ENCODE measurements at regions not wholly inside any gene's neighbourhood (a gene's known extent, or its start where the extent isn't known, plus 50 kb on each side); places are given as distances from the start of the nearest gene placed in this dataset.

DNA sequence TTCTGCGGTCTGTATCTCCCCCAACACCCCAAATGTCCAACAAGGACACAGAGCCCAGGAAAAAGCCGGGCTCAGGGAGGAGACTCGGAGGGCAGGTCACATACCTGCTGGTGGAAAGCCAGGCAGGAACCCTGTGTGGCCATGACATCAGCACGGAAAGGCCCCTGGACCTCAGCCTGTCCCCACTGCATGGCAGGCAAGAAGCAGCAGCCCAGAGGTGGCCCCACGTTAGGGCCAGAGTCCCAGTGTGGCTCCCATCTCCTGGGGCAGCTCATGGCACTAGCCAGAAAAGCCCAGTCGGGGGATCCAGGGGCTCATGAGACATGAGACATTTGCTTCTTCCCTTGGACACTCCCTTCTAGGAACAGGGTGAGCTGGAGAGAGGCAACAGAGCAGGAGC is 258.7 kb downstream of the DLL1 start:
- H3K27ac ChIP-seq (ENCODE audit: insufficient read depth, low read length, poor library complexity, severe bottlenecking): no peak overlapping the region
- no peak overlapping the region for H3K4me3 ChIP-seq (ENCODE audit: insufficient read depth, low read depth, low read length, poor library complexity, severe bottlenecking)
- no peaks in the 10 kb centered on the region for H3K4me1 ChIP-seq (ENCODE audit: control insufficient read depth, insufficient read depth, low read length, poor library complexity, severe bottlenecking)
- H3K9me3 ChIP-seq (ENCODE audit: control insufficient read depth, low read length): no peaks in the 10 kb centered on the region
- no peaks in the 10 kb centered on the region for H3K36me3 ChIP-seq (ENCODE audit: control insufficient read depth, insufficient read depth, low read length)
- DNase-seq: no peak
- no peaks in the 10 kb centered on the region for H3K27me3 ChIP-seq (replicated peaks; ENCODE audit: control insufficient read depth, insufficient read depth, low read length, poor library complexity, severe bottlenecking)

DNA sequence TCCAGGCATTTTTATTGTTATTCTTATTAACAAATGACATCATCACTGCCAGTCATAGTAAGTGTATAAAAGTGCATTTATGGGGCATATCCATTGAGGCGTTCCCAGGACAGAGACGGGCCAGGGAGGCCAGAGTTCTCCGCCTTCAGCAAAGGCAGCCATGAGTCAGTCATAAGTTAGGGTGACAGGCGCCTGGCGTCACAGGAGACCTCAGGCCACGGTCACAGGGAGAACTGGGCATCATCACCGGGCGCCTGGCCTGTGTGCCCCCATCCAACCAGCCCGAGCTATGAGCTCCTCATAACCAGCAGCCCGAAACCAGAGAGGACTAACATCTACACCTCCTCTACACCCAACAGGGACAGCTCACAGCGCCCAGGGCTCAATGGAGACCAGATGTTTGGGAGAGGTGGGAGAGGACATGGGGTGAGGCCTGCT is 259.2 kb downstream of the DLL1 start:
- H3K27ac ChIP-seq (ENCODE audit: insufficient read depth, low read length, poor library complexity, severe bottlenecking): no peak overlapping the region
- no peaks in the 10 kb centered on the region for H3K9me3 ChIP-seq (ENCODE audit: control insufficient read depth, low read length)
- no peaks in the 10 kb centered on the region for H3K36me3 ChIP-seq (ENCODE audit: control insufficient read depth, insufficient read depth, low read length)
- H3K4me1 ChIP-seq (ENCODE audit: control insufficient read depth, insufficient read depth, low read length, poor library complexity, severe bottlenecking): no peaks in the 10 kb centered on the region
- no peak overlapping the region for H3K4me3 ChIP-seq (ENCODE audit: insufficient read depth, low read depth, low read length, poor library complexity, severe bottlenecking)
- no peaks in the 10 kb centered on the region for H3K27me3 ChIP-seq (replicated peaks; ENCODE audit: control insufficient read depth, insufficient read depth, low read length, poor library complexity, severe bottlenecking)
- no peak for DNase-seq

DNA sequence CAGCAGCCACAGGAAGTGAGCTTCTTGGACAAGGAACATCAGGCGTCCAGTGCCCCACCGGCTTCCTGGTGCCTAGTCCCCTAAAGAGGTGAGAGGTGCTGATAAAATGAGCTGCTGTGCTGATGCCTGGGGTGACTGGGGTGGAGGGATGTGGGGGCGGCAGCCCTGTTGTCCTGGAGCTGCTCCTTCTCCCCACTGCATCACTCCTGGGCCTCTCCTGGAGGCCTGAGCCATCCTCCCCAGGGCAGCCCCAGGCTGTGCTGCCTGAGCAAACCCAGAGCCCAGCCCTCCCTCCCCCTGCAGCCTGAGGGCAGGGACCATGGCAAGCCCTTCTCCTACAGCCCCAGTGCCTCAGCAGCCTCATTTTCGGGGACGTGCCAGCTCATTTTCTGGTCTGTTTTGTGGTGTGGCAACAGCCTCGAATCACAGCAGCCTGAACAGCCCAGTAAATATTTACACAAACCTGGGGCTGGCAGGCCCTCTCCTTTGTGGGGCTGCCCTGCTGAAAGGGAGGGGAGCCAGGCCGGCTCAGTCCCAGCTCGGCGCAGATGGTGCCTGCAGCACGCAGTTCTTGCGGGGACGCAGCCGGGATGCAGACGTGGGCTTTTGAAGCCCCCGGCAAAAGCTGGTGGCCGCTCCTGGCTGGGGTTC is 259.9 kb downstream of the DLL1 start:
- no peaks in the 10 kb centered on the region for H3K27me3 ChIP-seq (replicated peaks; ENCODE audit: control insufficient read depth, insufficient read depth, low read length, poor library complexity, severe bottlenecking)
- no peak overlapping the region for H3K4me3 ChIP-seq (ENCODE audit: insufficient read depth, low read depth, low read length, poor library complexity, severe bottlenecking)
- H3K36me3 ChIP-seq (ENCODE audit: control insufficient read depth, insufficient read depth, low read length): no peaks in the 10 kb centered on the region
- H3K9me3 ChIP-seq (ENCODE audit: control insufficient read depth, low read length): no peaks in the 10 kb centered on the region
- no peak for DNase-seq
- no peak overlapping the region for H3K27ac ChIP-seq (ENCODE audit: insufficient read depth, low read length, poor library complexity, severe bottlenecking)
- H3K4me1 ChIP-seq (ENCODE audit: control insufficient read depth, insufficient read depth, low read length, poor library complexity, severe bottlenecking): no peaks in the 10 kb centered on the region

DNA sequence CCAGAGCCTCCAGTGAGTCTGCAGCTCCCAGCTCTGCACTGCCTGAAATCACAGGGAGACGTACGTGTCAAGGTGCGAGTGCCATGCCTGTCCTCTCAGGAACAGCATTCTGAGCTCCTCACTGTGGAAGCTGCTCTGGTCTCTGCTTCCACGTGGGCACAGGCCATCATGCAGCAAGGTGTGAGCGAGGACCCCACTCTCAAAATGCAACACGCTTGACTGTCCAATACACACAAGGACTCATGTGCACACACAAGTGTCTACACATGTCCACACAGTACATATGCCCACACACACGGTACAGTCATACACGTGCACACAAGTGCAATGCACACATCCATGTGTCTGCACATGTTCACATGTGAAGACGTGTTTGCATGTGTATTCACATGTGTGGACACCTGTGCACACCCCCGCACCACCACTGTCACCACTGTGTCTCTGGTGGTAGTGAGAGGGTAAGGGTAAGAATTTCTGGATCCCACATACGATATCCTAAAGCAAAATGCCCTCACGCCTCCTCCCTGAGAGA is 260.5 kb downstream of the DLL1 start:
- Histone ChIP-seq H3K4me1 (ENCODE audit: control insufficient read depth, insufficient read depth, low read length, poor library complexity, severe bottlenecking) (no peaks in the 10 kb centered on the region), H3K4me3 (ENCODE audit: insufficient read depth, low read depth, low read length, poor library complexity, severe bottlenecking) (no peak overlapping the region), H3K27ac (ENCODE audit: insufficient read depth, low read length, poor library complexity, severe bottlenecking) (no peak overlapping the region), H3K36me3 (ENCODE audit: control insufficient read depth, insufficient read depth, low read length) (no peaks in the 10 kb centered on the region), H3K27me3 (replicated peaks; ENCODE audit: control insufficient read depth, insufficient read depth, low read length, poor library complexity, severe bottlenecking) (no peaks in the 10 kb centered on the region), H3K9me3 (ENCODE audit: control insufficient read depth, low read length) (no peaks in the 10 kb centered on the region)
- no peak for DNase-seq

DNA sequence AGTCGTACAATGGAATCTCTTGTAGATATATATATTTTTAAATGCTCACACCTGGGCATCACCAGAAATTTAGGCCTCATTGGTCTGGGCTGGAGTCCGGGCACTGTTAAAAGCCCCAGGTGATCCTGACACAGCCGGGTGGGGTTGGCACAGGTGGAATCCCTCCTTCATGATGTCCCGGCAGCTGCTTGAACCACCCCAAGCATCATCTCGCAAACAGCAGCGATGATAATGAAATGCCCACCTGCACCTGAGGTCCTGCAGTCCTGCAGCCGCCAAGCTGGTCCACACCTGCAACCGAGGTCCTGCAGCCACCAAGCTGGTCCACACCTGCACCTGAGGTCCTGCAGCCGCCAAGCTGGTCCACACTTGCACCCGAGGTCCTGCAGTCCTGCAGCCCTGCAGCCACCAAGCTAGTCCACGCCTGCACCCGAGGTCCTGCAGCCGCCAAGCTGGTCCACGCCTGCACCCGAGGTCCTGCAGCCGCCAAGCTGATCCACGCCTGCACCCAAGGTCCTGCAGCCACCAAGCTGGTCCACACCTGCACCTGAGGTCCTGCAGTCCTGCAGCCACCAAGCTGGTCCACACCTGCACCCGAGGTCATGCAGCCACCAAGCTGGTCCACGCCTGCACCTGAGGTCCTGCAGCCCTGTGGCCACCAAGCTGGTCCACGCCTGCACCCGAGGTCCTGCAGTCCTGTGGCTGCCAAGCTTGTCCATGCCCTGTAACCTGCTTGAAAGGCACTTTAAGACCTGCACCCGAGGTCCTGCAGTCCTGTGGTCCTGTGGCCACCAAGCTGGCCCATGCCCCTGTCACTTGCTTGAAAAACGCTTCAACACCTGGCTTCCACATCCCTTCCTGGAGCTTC is 261.2 kb downstream of the DLL1 start:
- H3K36me3 ChIP-seq (ENCODE audit: control insufficient read depth, insufficient read depth, low read length): no peaks in the 10 kb centered on the region
- H3K4me3 ChIP-seq (ENCODE audit: insufficient read depth, low read depth, low read length, poor library complexity, severe bottlenecking): no peak overlapping the region
- H3K27me3 ChIP-seq (replicated peaks; ENCODE audit: control insufficient read depth, insufficient read depth, low read length, poor library complexity, severe bottlenecking): no peaks in the 10 kb centered on the region
- no peaks in the 10 kb centered on the region for H3K9me3 ChIP-seq (ENCODE audit: control insufficient read depth, low read length)
- no peak for DNase-seq
- no peaks in the 10 kb centered on the region for H3K4me1 ChIP-seq (ENCODE audit: control insufficient read depth, insufficient read depth, low read length, poor library complexity, severe bottlenecking)
- no peak overlapping the region for H3K27ac ChIP-seq (ENCODE audit: insufficient read depth, low read length, poor library complexity, severe bottlenecking)

DNA sequence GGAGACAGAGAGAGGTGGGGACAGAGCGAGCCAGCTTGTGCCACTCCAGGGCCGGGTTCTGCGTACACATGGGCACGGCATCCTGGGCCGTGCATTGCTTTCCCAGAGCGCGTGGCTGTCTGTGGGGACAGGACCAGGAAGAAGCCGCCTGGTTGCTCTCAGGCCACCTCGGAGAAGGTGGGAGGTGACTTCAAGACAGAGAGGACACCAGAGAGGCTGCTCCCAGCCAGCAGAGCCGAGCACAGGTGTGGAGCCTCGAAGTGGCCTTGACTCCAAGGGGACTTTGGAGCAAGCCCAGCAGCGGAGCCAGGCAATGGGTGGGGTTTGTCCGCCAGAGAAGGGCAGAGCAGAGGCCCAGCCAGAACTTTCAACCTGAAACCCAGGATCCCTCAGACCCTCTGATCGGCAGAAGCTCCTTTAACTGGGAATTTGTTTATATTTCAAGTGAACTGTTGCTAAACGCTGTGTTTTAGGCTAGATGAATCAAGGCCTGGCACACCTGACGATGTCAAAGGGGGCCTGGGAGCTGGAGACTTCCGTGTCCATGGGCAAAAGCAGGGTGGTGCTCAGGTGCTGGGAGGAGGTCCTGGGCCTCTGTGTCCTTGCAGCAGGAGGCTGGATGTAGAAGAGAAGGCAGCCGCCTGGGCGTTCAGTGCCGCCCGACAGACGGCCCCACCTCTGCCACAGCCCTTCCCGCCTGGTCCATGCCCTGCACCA is 262.1 kb downstream of the DLL1 start:
- no peaks in the 10 kb centered on the region for H3K9me3 ChIP-seq (ENCODE audit: control insufficient read depth, low read length)
- no peak overlapping the region for H3K27ac ChIP-seq (ENCODE audit: insufficient read depth, low read length, poor library complexity, severe bottlenecking)
- no peak overlapping the region for H3K4me3 ChIP-seq (ENCODE audit: insufficient read depth, low read depth, low read length, poor library complexity, severe bottlenecking)
- no peaks in the 10 kb centered on the region for H3K27me3 ChIP-seq (replicated peaks; ENCODE audit: control insufficient read depth, insufficient read depth, low read length, poor library complexity, severe bottlenecking)
- no peak for DNase-seq
- no peaks in the 10 kb centered on the region for H3K36me3 ChIP-seq (ENCODE audit: control insufficient read depth, insufficient read depth, low read length)
- no peaks in the 10 kb centered on the region for H3K4me1 ChIP-seq (ENCODE audit: control insufficient read depth, insufficient read depth, low read length, poor library complexity, severe bottlenecking)

DNA sequence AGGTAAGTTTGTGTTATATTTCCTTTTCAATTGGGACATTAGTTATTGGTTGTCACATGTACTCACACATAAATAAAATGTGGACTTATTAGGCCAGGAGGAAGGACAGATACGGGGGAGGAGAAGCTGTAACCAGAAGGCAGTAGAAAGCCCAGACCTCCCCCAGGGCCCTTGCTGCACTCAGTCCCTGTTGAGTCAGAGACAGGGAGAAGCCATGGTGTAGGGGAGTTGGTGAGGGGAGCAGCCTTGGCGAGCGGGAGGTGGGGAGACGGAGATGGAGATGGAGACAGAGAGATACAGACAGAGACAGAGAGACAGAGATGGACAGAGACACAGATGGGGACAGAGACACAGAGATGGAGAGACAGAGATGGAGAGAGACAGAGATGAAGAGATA is 263.2 kb downstream of the DLL1 start:
- no peaks in the 10 kb centered on the region for H3K4me1 ChIP-seq (ENCODE audit: control insufficient read depth, insufficient read depth, low read length, poor library complexity, severe bottlenecking)
- H3K27ac ChIP-seq (ENCODE audit: insufficient read depth, low read length, poor library complexity, severe bottlenecking): no peak overlapping the region
- H3K9me3 ChIP-seq (ENCODE audit: control insufficient read depth, low read length): no peaks in the 10 kb centered on the region
- H3K36me3 ChIP-seq (ENCODE audit: control insufficient read depth, insufficient read depth, low read length): no peaks in the 10 kb centered on the region
- H3K27me3 ChIP-seq (replicated peaks; ENCODE audit: control insufficient read depth, insufficient read depth, low read length, poor library complexity, severe bottlenecking): no peaks in the 10 kb centered on the region
- DNase-seq: no peak
- H3K4me3 ChIP-seq (ENCODE audit: insufficient read depth, low read depth, low read length, poor library complexity, severe bottlenecking): no peak overlapping the region

DNA sequence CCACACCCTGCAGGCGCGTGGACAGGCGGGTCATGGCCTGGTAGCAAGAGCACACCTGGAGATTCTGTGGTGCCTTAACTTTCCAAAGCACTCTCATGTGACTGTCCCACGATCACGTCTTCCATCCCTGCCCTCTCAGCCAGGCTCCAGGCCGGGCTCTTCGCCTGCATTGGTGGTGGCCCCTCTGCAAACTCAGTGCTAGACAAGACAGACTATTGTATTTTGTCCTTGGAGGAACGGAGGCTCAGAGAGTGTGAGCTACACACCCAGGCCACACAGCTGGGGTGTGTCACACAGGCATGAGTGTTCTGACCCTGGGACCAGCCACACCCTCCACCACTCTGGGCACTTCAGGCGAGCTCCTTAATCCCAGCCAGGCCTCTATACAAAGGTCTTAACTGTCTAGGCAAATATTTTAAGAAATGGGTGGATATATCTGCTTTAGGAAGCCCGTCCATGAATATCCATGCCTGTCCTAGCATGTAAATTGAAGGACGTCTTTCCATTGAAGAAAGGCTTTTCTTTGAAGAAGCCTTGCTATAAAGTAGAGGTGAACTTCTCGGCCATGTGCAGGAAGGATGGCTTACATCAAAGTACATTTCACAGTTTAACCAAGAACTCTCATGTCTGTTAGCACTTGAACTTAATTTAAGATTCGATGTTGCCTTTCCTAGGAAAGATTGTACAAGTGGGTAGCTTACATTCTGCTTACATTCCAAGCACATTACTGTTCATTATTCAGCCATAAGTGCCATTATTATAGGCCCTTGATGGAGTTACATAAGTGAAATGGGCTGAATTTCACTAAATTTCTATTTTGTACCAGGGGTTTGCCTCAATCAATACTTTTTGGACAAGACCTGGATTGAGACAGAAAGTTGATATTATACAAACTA is 263.9 kb downstream of the DLL1 start:
- H3K27me3 ChIP-seq (replicated peaks; ENCODE audit: control insufficient read depth, insufficient read depth, low read length, poor library complexity, severe bottlenecking): no peaks in the 10 kb centered on the region
- H3K4me3 ChIP-seq (ENCODE audit: insufficient read depth, low read depth, low read length, poor library complexity, severe bottlenecking): no peak overlapping the region
- DNase-seq: no peak
- H3K27ac ChIP-seq (ENCODE audit: insufficient read depth, low read length, poor library complexity, severe bottlenecking): no peak overlapping the region
- no peaks in the 10 kb centered on the region for H3K9me3 ChIP-seq (ENCODE audit: control insufficient read depth, low read length)
- H3K4me1 ChIP-seq (ENCODE audit: control insufficient read depth, insufficient read depth, low read length, poor library complexity, severe bottlenecking): no peaks in the 10 kb centered on the region
- no peaks in the 10 kb centered on the region for H3K36me3 ChIP-seq (ENCODE audit: control insufficient read depth, insufficient read depth, low read length)

DNA sequence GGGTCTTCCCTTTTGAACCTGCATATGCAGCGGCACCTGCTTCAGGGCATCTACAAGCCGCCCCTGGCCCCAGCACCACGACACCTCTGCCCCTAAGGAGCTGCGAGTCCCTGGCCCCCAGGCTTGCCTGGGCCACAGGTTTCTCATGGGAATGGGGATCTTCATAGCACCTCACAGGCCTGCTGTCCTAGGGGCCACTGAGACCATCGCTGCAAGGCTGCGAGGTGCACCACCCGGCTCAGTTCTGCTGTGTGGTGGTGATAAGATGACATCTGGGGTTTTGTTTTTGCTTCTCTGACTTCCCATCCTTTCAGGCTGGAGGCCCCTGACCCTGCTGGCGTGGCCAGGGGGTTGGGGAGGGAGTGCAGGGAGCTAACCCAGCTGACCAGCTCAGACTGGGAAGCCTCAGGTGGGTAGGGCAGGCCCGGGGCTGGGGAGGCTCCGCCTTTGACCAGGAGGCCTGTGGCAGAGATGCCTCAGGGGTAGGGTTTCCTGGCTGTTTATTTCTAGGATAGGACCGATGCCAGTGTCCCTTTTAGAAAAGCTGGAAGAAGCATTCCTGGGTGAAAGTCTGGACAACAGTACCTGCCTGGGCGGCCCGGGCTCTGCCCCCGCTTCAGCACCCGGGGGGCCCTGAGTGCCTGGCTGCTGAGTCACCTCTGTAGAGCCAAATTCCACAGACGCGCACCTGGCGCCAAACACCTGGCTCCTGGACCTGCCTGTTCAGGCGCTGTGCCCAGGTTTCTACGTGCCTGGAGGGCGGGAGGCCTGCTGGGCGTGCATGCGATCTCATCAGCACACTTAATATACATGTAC is 264.7 kb downstream of the DLL1 start:
- no peaks in the 10 kb centered on the region for H3K4me1 ChIP-seq (ENCODE audit: control insufficient read depth, insufficient read depth, low read length, poor library complexity, severe bottlenecking)
- no peaks in the 10 kb centered on the region for H3K36me3 ChIP-seq (ENCODE audit: control insufficient read depth, insufficient read depth, low read length)
- no peak overlapping the region for H3K4me3 ChIP-seq (ENCODE audit: insufficient read depth, low read depth, low read length, poor library complexity, severe bottlenecking)
- no peaks in the 10 kb centered on the region for H3K9me3 ChIP-seq (ENCODE audit: control insufficient read depth, low read length)
- no peak for DNase-seq
- no peaks in the 10 kb centered on the region for H3K27me3 ChIP-seq (replicated peaks; ENCODE audit: control insufficient read depth, insufficient read depth, low read length, poor library complexity, severe bottlenecking)
- no peak overlapping the region for H3K27ac ChIP-seq (ENCODE audit: insufficient read depth, low read length, poor library complexity, severe bottlenecking)

All from effector memory CD4-positive, alpha-beta T cell (primary cell).